Nephron progenitor cell (in vitro differentiated cells): ENCODE measurements at regions not wholly inside any gene's neighbourhood (a gene's known extent, or its start where the extent isn't known, plus 50 kb on each side); places are given as distances from the start of the nearest gene placed in this dataset.

ENCODE experiments used
- DNase-seq: peaks from one replicate; pipeline ENCODE4 v3.0.0; 2021
- H3K27ac Mint-ChIP-seq: 2 replicates; pipeline ENCODE4 v1.8.0; 2021; ENCODE audit warnings: mild to moderate bottlenecking, moderate library complexity, mixed read lengths
- H3K27me3 Mint-ChIP-seq: 2 replicates; pipeline ENCODE4 v1.8.0; 2021; ENCODE audit warnings: mild to moderate bottlenecking, low read depth, mixed read lengths; ENCODE audit not compliant: poor library complexity
- H3K36me3 Mint-ChIP-seq: 2 replicates; pipeline ENCODE4 v1.8.0; 2021; ENCODE audit warnings: low read depth, mixed read lengths
- H3K4me1 Mint-ChIP-seq: 2 replicates; pipeline ENCODE4 v1.8.0; 2021; ENCODE audit warnings: mixed read lengths
- H3K4me3 Mint-ChIP-seq: 2 replicates; pipeline ENCODE4 v1.8.0; 2021; ENCODE audit warnings: mild to moderate bottlenecking, moderate library complexity, mixed read lengths
- H3K9me3 Mint-ChIP-seq: 2 replicates; pipeline ENCODE4 v1.8.0; 2021; ENCODE audit warnings: mild to moderate bottlenecking, moderate library complexity, mixed read lengths
- TF ChIP-seq, protein P1 (sequence below): fragments of 200-600 bp; sonication (generic); IDR thresholded peaks from 2 replicates; pipeline ENCODE4 v1.5.0; 2021; ENCODE audit warnings: antibody characterized with exemption

DNA sequence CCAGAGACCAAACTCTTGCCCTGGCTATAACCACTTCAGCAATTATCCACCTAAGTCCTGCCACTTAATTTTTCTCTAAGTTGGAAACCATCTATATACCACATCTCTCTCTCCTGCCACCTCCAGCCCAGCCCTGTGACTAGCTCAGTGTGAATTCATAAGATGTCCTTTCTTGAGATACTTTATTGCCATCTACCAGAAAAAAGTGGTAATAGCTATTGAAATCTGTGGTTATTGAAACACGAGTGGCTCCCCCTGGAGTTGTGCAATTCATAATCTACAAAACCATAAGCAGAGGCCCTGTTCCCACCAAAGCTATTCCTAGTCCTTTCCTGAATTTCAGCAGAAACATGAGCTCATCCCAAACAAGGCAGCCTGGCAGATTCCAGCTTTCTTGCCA is 324.0 kb downstream of the TXNL1 start:
- H3K4me3 Mint-ChIP-seq: no peak overlapping the region
- no peak overlapping the region for H3K27ac Mint-ChIP-seq
- H3K27me3 Mint-ChIP-seq: peaks cover 5% of the 10 kb centered on the region
- peaks cover 25% of the 10 kb centered on the region for H3K4me1 Mint-ChIP-seq
- no peak for DNase-seq
- H3K9me3 Mint-ChIP-seq: no peaks in the 10 kb centered on the region
- H3K36me3 Mint-ChIP-seq: no peaks in the 10 kb centered on the region
- TF ChIP-seq, protein P1, sequence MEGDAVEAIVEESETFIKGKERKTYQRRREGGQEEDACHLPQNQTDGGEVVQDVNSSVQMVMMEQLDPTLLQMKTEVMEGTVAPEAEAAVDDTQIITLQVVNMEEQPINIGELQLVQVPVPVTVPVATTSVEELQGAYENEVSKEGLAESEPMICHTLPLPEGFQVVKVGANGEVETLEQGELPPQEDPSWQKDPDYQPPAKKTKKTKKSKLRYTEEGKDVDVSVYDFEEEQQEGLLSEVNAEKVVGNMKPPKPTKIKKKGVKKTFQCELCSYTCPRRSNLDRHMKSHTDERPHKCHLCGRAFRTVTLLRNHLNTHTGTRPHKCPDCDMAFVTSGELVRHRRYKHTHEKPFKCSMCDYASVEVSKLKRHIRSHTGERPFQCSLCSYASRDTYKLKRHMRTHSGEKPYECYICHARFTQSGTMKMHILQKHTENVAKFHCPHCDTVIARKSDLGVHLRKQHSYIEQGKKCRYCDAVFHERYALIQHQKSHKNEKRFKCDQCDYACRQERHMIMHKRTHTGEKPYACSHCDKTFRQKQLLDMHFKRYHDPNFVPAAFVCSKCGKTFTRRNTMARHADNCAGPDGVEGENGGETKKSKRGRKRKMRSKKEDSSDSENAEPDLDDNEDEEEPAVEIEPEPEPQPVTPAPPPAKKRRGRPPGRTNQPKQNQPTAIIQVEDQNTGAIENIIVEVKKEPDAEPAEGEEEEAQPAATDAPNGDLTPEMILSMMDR: no peak

DNA sequence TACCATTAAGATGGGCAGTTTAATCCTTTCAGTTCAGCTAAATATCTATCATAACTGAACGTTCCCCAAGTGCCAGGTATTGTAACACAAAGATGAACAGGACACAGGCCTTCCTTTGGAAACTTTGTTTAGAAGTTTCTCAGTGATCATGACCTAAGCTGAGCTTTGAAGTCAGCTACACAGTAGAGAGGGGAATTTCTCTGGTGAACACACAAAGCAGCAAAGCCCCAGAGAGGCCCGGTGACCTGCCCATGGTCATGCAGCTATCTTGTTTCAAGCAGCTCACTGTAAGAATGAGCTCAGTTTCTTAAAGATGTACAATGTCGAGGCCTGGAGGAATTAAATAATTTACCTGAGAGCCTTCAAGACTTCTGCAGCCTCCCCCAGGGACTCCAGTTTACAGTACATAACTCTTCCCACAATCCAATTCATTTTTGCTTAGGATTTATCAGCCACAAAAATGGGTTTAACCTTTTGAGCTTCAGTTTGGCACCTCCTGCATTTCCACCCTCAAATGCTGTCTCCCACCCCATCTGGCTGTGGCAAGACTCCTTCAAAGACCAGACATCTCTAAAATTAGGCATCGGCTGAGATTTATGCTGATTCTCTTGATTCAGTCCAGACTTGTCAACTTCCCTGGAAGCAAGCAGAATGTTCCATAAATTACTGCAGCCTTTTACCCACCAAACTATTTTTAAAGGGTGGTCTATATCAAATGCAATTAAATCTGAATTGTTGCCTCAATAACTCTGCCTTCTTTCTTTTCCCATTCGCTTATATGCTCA is 325.6 kb downstream of the TXNL1 start:
- no peaks in the 10 kb centered on the region for H3K9me3 Mint-ChIP-seq
- TF ChIP-seq, protein P1: no peak
- DNase-seq: no peak
- H3K36me3 Mint-ChIP-seq: no peaks in the 10 kb centered on the region
- H3K4me1 Mint-ChIP-seq: peaks cover 30% of the 10 kb centered on the region
- H3K27ac Mint-ChIP-seq: peak overlapping the region; percentile 43
- peaks cover 5% of the 10 kb centered on the region for H3K27me3 Mint-ChIP-seq
- H3K4me3 Mint-ChIP-seq: no peak overlapping the region

DNA sequence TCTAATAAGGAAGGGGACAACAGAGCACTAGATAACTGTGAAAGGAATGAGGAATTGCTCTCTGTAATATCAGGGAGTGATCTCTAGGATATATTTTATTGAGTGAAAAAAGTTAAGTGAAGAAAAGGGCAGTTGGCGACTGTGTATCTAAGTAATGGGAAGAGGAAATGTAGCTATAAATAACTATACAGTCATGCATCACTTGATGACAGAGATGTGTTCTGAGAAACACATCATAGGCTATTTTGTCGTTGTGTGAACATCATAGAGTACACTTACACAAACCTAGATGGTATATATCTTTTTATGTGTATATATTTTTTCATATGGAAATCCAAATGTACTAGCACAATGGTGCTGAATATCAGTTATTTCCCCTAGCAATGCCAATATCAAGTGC is 329.3 kb downstream of the TXNL1 start:
- TF ChIP-seq, protein P1: no peak
- Mint-ChIP-seq H3K27me3 (no peaks in the 10 kb centered on the region), H3K9me3 (no peaks in the 10 kb centered on the region), H3K4me1 (peaks cover 37% of the 10 kb centered on the region), H3K4me3 (no peak overlapping the region), H3K27ac (no peak overlapping the region), H3K36me3 (no peaks in the 10 kb centered on the region)
- no peak for DNase-seq

DNA sequence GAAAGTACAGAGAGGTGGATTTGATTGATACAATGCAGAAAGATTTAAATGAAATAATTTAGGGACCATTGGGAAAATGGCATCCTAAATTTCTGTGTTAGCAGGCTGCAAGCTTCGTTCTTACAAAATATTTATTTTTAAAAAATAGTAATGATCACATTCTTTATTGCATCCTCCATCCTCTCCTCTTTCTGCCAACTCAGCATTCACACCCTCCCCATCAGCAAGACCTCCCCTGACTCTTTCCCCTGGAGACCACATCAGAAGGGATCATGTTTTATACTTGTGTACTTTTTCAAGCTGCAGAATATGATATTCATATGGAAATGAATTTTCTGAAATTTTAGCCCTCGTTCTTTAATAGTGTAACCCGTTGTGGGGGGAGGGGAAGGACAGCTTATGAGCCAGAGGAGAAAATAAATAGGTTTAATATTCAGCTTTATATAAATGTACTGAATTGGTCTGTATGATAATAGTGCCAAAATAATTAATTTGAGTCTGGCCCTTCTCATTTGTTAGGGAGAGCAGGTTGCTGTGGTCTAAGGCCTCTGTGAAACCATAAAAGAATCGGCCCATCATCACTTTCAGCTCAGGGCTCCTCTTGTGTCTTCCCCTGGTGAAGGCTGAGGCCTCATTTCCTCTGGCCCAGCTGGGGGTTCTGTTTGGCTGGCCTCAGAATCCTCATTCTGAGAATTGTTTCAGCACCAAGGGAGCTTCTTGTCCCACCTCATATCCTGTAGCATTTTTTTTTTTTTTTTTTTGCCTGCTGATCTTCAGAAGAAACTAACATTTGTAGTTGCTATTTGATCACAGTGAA is 330.8 kb downstream of the TXNL1 start:
- no peak for DNase-seq
- H3K27ac Mint-ChIP-seq: no peak overlapping the region

DNA sequence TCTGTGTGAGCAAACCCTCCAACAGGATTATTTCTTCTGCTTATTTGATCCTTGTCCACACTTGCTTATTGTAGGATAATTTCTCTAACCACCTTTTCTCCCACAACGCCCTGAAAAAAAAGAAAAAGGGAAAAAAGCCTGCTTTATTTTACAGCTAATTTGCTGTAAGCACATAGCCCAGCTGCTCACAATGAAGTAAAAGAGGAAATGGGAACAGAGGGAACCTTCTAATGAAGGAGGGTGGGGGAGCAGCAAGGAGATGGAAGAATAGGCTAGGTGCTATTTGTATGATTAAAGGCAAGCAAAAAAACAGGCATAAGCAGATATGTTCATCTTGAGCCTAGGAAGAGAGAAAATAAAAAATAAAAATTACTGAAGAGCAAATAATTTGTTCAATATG is 331.6 kb downstream of the TXNL1 start:
- H3K4me3 Mint-ChIP-seq: no peak overlapping the region
- TF ChIP-seq, protein P1: no peak
- H3K4me1 Mint-ChIP-seq: peaks cover 17% of the 10 kb centered on the region
- H3K27me3 Mint-ChIP-seq: no peaks in the 10 kb centered on the region
- H3K36me3 Mint-ChIP-seq: no peaks in the 10 kb centered on the region
- no peak for DNase-seq
- H3K9me3 Mint-ChIP-seq: no peaks in the 10 kb centered on the region
- H3K27ac Mint-ChIP-seq: no peak overlapping the region

More for the DNA sequence above, 330.8 kb downstream of the TXNL1 start:
- Mint-ChIP-seq H3K4me3 (no peak overlapping the region), H3K27me3 (no peaks in the 10 kb centered on the region), H3K4me1 (peaks cover 24% of the 10 kb centered on the region), H3K36me3 (no peaks in the 10 kb centered on the region), H3K9me3 (no peaks in the 10 kb centered on the region)
- TF ChIP-seq, protein P1: no peak
